ENCODE measurements at regions not wholly inside any gene's neighbourhood (a gene's known extent, or its start where the extent isn't known, plus 50 kb on each side); places are given as distances from the start of the nearest gene placed in this dataset.

DNA sequence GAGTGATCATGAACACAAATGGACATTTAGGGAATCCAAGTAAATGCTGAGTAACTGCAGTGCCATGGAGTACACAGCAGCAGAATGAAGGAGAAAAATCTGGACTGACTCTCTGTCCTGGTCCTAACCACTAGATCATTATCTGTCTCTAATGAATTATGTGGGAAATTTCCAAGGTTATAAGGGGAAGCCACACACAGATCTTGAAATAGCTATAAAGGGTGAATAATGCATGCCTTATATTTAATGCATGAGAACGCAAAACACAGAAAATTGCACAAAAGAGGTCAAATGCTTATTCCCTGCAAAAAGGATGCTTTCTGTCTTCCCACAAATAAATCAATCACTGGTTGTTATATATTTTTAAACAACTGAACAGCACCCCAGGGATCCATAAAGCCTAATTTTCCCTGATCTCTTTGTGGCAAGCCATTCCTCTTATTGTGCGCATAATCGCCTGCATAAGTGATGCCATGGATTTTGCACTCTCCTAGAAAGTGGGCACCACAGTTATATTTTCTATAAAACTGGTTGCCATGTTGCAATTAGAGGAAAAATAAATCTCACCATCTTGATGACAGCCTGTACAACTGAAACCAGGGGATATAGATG is 201.8 kb downstream of the XPNPEP1 start:
- Histone ChIP-seq H3K9me2 (replicated peaks; ENCODE audit: low read length) (no peaks in the 10 kb centered on the region), H3K27ac (ENCODE audit: low read length) (no peak overlapping the region), H3K4me2 (ENCODE audit: low read length) (no peak overlapping the region), H3K9ac (ENCODE audit: low read length) (no peak overlapping the region), H4K20me1 (ENCODE audit: low read length) (no peaks in the 10 kb centered on the region), H3K9me3 (ENCODE audit: low read length) (no peaks in the 10 kb centered on the region), H3K79me2 (ENCODE audit: low read length) (no peaks in the 10 kb centered on the region), H3K27me3 (ENCODE audit: low read length) (no peaks in the 10 kb centered on the region), H3K36me3 (ENCODE audit: low read depth, low read length) (no peaks in the 10 kb centered on the region), H3K4me1 (ENCODE audit: insufficient read depth, low read length) (no peaks in the 10 kb centered on the region), H3F3A (ENCODE audit: low read length, unreplicated experiment) (no peaks in the 10 kb centered on the region), H3K4me3 (ENCODE audit: low read length) (no peak overlapping the region), H2AFZ (ENCODE audit: low read length) (no peak overlapping the region)
- POLR2A ChIA-PET (ENCODE audit: unreplicated experiment): no interaction called here
- CTCF ChIA-PET: no interaction called here
- TF ChIP-seq EZH2 (IDR thresholded peaks at IDR 0.05; ENCODE audit: low read length, unreplicated experiment) (no peak), EZH2phosphoT487 (IDR thresholded peaks at IDR 0.05; ENCODE audit: borderline replicate concordance, low read length) (no peak)
- TF ChIP-seq, protein P1, sequence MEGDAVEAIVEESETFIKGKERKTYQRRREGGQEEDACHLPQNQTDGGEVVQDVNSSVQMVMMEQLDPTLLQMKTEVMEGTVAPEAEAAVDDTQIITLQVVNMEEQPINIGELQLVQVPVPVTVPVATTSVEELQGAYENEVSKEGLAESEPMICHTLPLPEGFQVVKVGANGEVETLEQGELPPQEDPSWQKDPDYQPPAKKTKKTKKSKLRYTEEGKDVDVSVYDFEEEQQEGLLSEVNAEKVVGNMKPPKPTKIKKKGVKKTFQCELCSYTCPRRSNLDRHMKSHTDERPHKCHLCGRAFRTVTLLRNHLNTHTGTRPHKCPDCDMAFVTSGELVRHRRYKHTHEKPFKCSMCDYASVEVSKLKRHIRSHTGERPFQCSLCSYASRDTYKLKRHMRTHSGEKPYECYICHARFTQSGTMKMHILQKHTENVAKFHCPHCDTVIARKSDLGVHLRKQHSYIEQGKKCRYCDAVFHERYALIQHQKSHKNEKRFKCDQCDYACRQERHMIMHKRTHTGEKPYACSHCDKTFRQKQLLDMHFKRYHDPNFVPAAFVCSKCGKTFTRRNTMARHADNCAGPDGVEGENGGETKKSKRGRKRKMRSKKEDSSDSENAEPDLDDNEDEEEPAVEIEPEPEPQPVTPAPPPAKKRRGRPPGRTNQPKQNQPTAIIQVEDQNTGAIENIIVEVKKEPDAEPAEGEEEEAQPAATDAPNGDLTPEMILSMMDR (conservative IDR thresholded peaks at IDR 0.05; ENCODE audit: low read depth, low read length): no peak
- intact Hi-C loops (cut with micrococcal nuclease): no loop called here
- no TSS peak for BruUV-seq (replicated peaks)
- ATAC-seq (no peak), DNase-seq (no peak)

DNA sequence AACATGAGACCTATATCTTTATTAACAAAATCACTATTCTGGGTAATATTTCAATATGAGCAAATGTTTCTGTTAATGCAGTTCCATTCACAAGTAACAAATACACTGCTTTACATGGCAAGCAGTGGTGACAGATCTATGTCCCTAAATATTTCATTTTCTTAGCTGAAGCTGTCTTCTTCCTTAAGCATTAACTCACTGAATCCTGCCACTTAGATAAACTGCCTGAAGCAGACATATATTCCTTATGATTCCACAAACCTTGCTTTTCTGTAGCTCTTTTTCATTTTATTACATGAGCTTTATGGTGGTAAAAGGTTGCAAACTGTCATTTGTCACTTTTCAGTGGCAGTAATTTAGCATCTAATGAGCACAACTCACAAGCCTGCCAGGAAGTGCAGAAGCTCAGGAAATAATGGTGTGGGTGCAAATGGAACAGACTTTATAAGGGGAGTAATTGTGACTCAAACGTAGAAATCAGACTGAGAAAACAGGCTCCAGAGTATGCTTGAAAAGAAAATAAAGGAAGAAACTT is 217.2 kb downstream of the XPNPEP1 start:
- CTCF ChIA-PET: no interaction called here

More for the DNA sequence above, 217.2 kb downstream of the XPNPEP1 start:
- Histone ChIP-seq H3K9me3 (ENCODE audit: low read length) (no peaks in the 10 kb centered on the region), H3K79me2 (ENCODE audit: low read length) (no peaks in the 10 kb centered on the region), H3K27ac (ENCODE audit: low read length) (no peak overlapping the region), H4K20me1 (ENCODE audit: low read length) (no peaks in the 10 kb centered on the region), H2AFZ (ENCODE audit: low read length) (no peak overlapping the region), H3K4me1 (ENCODE audit: insufficient read depth, low read length) (no peaks in the 10 kb centered on the region), H3K9ac (ENCODE audit: low read length) (no peak overlapping the region), H3K4me2 (ENCODE audit: low read length) (no peak overlapping the region), H3K36me3 (ENCODE audit: low read depth, low read length) (no peaks in the 10 kb centered on the region), H3K27me3 (ENCODE audit: low read length) (no peaks in the 10 kb centered on the region), H3K9me2 (replicated peaks; ENCODE audit: low read length) (no peaks in the 10 kb centered on the region), H3K4me3 (ENCODE audit: low read length) (no peak overlapping the region), H3F3A (ENCODE audit: low read length, unreplicated experiment) (no peaks in the 10 kb centered on the region)
- TF ChIP-seq EZH2phosphoT487 (IDR thresholded peaks at IDR 0.05; ENCODE audit: borderline replicate concordance, low read length) (no peak), EZH2 (IDR thresholded peaks at IDR 0.05; ENCODE audit: low read length, unreplicated experiment) (no peak)
- TF ChIP-seq, protein P1 (conservative IDR thresholded peaks at IDR 0.05; ENCODE audit: low read depth, low read length): no peak
- ATAC-seq (no peak), DNase-seq (no peak)
- POLR2A ChIA-PET (ENCODE audit: unreplicated experiment): no interaction called here
- intact Hi-C loops (cut with micrococcal nuclease): no loop called here
- no TSS peak for BruUV-seq (replicated peaks)
